ENCODE measurements at regions not wholly inside any gene's neighbourhood (a gene's known extent, or its start where the extent isn't known, plus 50 kb on each side); places are given as distances from the start of the nearest gene placed in this dataset.

DNA sequence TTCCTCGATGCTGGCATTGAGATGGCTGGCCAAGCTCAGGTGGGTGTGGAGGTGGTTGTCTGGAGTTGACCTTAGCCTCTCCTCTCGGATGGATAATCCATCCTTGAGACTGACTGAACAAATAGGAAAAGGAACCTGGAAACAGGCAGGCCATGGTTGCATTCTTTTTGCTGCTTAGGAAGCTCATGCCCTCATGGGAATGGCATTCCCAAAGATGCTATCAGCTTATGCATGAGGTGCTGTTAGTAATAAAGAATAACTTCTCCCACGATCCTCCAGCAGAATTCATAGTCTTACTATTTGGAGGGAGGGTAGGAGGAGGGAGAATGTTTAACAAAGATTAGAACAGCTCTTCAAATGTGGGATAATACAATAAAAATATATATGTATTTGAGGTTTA lies 303.0 kb upstream of the TPM1 start:
- Histone ChIP-seq H2AFZ (no peak overlapping the region), H3K9me3 (ENCODE audit: insufficient read depth, low read depth) (no peaks in the 10 kb centered on the region), H4K20me1 (ENCODE audit: insufficient read depth) (no peaks in the 10 kb centered on the region), H3K27ac (peak overlapping the region; percentile 45; the same call in 1 of the 2 replicates), H3K27me3 (ENCODE audit: insufficient read depth, low read depth) (no peaks in the 10 kb centered on the region), H3F3A (ENCODE audit: insufficient read depth, low read depth) (peaks cover 7% of the 10 kb centered on the region; the same call in 1 of the 2 replicates), H3K79me2 (ENCODE audit: low read depth) (no peaks in the 10 kb centered on the region), H3K9me2 (ENCODE audit: insufficient read depth) (no peaks in the 10 kb centered on the region), H3K4me1 (replicated peaks; ENCODE audit: insufficient read depth) (peaks cover 36% of the 10 kb centered on the region), H3K36me3 (ENCODE audit: low read depth) (no peaks in the 10 kb centered on the region), H3K4me2 (peak overlapping the region; percentile 39), H3K4me3 (no peak overlapping the region)
- POLR2A ChIA-PET (ENCODE audit: unreplicated experiment): interaction anchor here (0.5 to 0.7 kb wide), 5 partner anchors 11 to 866 kb away, joined by 3 to 8 read pairs (median 6); no protein-coding TSS in a partner anchor
- intact Hi-C loops (cut with micrococcal nuclease; ENCODE audit: unreplicated experiment): no loop called here
- CTCF ChIA-PET: no interaction called here
- peak; percentile 28 to 63 for DNase-seq
- BruUV-seq (replicated peaks): no TSS peak
- no peak for TF ChIP-seq EZH2 (IDR thresholded peaks at IDR 0.05; ENCODE audit: low read depth)
- TF ChIP-seq, protein P1, sequence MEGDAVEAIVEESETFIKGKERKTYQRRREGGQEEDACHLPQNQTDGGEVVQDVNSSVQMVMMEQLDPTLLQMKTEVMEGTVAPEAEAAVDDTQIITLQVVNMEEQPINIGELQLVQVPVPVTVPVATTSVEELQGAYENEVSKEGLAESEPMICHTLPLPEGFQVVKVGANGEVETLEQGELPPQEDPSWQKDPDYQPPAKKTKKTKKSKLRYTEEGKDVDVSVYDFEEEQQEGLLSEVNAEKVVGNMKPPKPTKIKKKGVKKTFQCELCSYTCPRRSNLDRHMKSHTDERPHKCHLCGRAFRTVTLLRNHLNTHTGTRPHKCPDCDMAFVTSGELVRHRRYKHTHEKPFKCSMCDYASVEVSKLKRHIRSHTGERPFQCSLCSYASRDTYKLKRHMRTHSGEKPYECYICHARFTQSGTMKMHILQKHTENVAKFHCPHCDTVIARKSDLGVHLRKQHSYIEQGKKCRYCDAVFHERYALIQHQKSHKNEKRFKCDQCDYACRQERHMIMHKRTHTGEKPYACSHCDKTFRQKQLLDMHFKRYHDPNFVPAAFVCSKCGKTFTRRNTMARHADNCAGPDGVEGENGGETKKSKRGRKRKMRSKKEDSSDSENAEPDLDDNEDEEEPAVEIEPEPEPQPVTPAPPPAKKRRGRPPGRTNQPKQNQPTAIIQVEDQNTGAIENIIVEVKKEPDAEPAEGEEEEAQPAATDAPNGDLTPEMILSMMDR (conservative IDR thresholded peaks at IDR 0.05): no peak

- BruUV-seq (replicated peaks): no TSS peak
Observed at GRCh38 chr15:62740141-62741004, 302.2 kb upstream of the TPM1 start.

DNA sequence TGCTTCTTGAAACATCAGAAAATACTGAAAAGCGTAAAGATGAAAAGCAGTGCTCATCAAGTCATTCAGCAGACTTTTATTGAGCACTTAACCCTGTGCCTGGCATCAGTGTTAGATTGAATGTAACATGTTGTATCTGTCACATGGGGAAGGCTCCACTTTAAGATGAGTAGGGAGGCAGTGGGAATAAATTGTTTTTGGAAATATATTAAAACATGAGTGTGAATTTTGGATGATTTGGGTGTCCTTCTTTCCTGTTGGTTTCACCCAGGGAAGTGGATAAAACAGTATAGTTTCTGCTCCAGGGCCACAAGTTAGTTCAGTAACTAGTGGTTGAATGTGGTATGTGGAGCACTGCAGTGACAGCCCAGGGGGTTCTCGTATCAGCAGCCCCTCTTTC lies 301.4 kb upstream of the TPM1 start:
- no TSS peak for BruUV-seq (replicated peaks)
- H3K27me3 ChIP-seq (ENCODE audit: insufficient read depth, low read depth): no peaks in the 10 kb centered on the region
- no peak overlapping the region for H3K27ac ChIP-seq
- H2AFZ ChIP-seq: no peak overlapping the region
- H3K79me2 ChIP-seq (ENCODE audit: low read depth): no peaks in the 10 kb centered on the region
- H3K9me3 ChIP-seq (ENCODE audit: insufficient read depth, low read depth): no peaks in the 10 kb centered on the region
- intact Hi-C loops (cut with micrococcal nuclease; ENCODE audit: unreplicated experiment): loop anchor here (10.0 kb wide), 1 partner anchor 266 kb away; no protein-coding TSS in a partner anchor
- H3K4me2 ChIP-seq: no peak overlapping the region
- H3K4me3 ChIP-seq: no peak overlapping the region
- DNase-seq: no peak
- TF ChIP-seq EZH2 (IDR thresholded peaks at IDR 0.05; ENCODE audit: low read depth): no peak
- TF ChIP-seq, protein P1 (conservative IDR thresholded peaks at IDR 0.05): no peak
- H3F3A ChIP-seq (ENCODE audit: insufficient read depth, low read depth): peaks cover 7% of the 10 kb centered on the region; the same call in 1 of the 2 replicates
- no peaks in the 10 kb centered on the region for H3K9me2 ChIP-seq (ENCODE audit: insufficient read depth)
- ChIA-PET CTCF (interaction anchor here (0.5 to 0.7 kb wide), 3 partner anchors 27 to 256 kb away, joined by 6 to 9 read pairs (median 6); no protein-coding TSS in a partner anchor), POLR2A (ENCODE audit: unreplicated experiment) (interaction anchor here (0.6 to 0.7 kb wide), 2 partner anchors 51 to 370 kb away, joined by 3 read pairs; no protein-coding TSS in a partner anchor)
- H4K20me1 ChIP-seq (ENCODE audit: insufficient read depth): no peaks in the 10 kb centered on the region
- no peaks in the 10 kb centered on the region for H3K36me3 ChIP-seq (ENCODE audit: low read depth)
- H3K4me1 ChIP-seq (replicated peaks; ENCODE audit: insufficient read depth): peaks cover 36% of the 10 kb centered on the region

More at GRCh38 chr15:62740141-62741004, 302.2 kb upstream of the TPM1 start:
- Histone ChIP-seq H3K36me3 (ENCODE audit: low read depth) (no peaks in the 10 kb centered on the region), H2AFZ (no peak overlapping the region), H3K9me2 (ENCODE audit: insufficient read depth) (no peaks in the 10 kb centered on the region), H3F3A (ENCODE audit: insufficient read depth, low read depth) (peaks cover 7% of the 10 kb centered on the region; the same call in 1 of the 2 replicates), H3K4me3 (no peak overlapping the region), H3K9me3 (ENCODE audit: insufficient read depth, low read depth) (no peaks in the 10 kb centered on the region), H3K27ac (no peak overlapping the region), H3K27me3 (ENCODE audit: insufficient read depth, low read depth) (no peaks in the 10 kb centered on the region), H3K4me2 (no peak overlapping the region; the same call in 1 of the 2 replicates), H3K4me1 (replicated peaks; ENCODE audit: insufficient read depth) (peaks cover 36% of the 10 kb centered on the region), H3K79me2 (ENCODE audit: low read depth) (no peaks in the 10 kb centered on the region), H4K20me1 (ENCODE audit: insufficient read depth) (no peaks in the 10 kb centered on the region)
- POLR2A ChIA-PET (ENCODE audit: unreplicated experiment): interaction anchor here (0.6 to 0.7 kb wide), 3 partner anchors 48 to 865 kb away, joined by 3 to 11 read pairs (median 7); no protein-coding TSS in a partner anchor
- intact Hi-C loops (cut with micrococcal nuclease; ENCODE audit: unreplicated experiment): loop anchor here (10.0 kb wide), 1 partner anchor 266 kb away; no protein-coding TSS in a partner anchor
- DNase-seq: no peak
- CTCF ChIA-PET: no interaction called here
- TF ChIP-seq, protein P1 (conservative IDR thresholded peaks at IDR 0.05): no peak
- no peak for TF ChIP-seq EZH2 (IDR thresholded peaks at IDR 0.05; ENCODE audit: low read depth)
